ENCODE measurements at regions not wholly inside any gene's neighbourhood (a gene's known extent, or its start where the extent isn't known, plus 50 kb on each side); places are given as distances from the start of the nearest gene placed in this dataset.

DNA sequence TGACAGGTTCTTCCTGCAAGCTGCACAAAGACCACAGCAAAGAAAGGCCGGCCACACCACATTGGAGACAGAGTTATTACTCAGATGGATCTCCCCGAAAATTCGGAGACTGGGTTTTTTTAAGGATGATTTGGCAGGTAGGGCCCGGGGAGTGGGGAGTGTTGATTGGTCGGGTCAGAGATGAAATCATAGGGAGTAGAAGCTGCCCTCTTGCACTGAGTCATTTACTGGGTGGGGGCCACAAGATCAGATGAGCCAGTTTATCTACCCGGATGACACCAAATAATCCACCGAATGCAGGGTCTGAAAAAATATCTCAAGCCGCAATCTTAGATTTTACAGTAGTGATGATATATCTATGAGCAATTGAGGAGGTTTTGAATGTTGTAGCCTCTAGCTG, 401.8 kb upstream of the FAT3 start:
- no peak overlapping the region for H3K9ac ChIP-seq (ENCODE audit: low read length)
- no peak overlapping the region for H3K4ac ChIP-seq (ENCODE audit: low read depth, low read length)
- no peak overlapping the region for H3K27ac ChIP-seq (ENCODE audit: low read depth, low read length)
- no peaks in the 10 kb centered on the region for H3K79me2 ChIP-seq (ENCODE audit: control insufficient read depth, insufficient read depth, low read length)
- DNase-seq = no peak
- no CpG with 5 or more reads among the region's 8 CpGs for WGBS (ENCODE audit: extremely low coverage, insufficient coverage, low lambda C conversion rate)
- no peaks in the 10 kb centered on the region for H3K27me3 ChIP-seq (ENCODE audit: insufficient read depth, low read length, poor library complexity)
- no peak overlapping the region for H3K18ac ChIP-seq (ENCODE audit: low read length)
- H3K23ac ChIP-seq (ENCODE audit: low read length) = no peak overlapping the region
- H3K36me3 ChIP-seq (ENCODE audit: control insufficient read depth, insufficient read depth, low read length) = no peaks in the 10 kb centered on the region
- no peak overlapping the region for H3K4me3 ChIP-seq (ENCODE audit: low read length)
- no peak overlapping the region for H2BK15ac ChIP-seq (replicated peaks; ENCODE audit: low read depth)
- no peak overlapping the region for H4K5ac ChIP-seq (ENCODE audit: low read length)
- H3K79me1 ChIP-seq (ENCODE audit: low read length) = no peaks in the 10 kb centered on the region
- no peak overlapping the region for H2BK5ac ChIP-seq (ENCODE audit: low read length)
- H3K4me1 ChIP-seq (ENCODE audit: control insufficient read depth, low read depth, low read length) = no peaks in the 10 kb centered on the region
- H2AK5ac ChIP-seq (ENCODE audit: low read length) = no peak overlapping the region
- H3K56ac ChIP-seq (ENCODE audit: low read length) = no peak overlapping the region
- no peak overlapping the region for H4K8ac ChIP-seq (ENCODE audit: low read depth, low read length)
- no peak overlapping the region for H2BK120ac ChIP-seq (ENCODE audit: low read depth, low read length)
- H3K4me2 ChIP-seq (ENCODE audit: low read length) = no peak overlapping the region

DNA sequence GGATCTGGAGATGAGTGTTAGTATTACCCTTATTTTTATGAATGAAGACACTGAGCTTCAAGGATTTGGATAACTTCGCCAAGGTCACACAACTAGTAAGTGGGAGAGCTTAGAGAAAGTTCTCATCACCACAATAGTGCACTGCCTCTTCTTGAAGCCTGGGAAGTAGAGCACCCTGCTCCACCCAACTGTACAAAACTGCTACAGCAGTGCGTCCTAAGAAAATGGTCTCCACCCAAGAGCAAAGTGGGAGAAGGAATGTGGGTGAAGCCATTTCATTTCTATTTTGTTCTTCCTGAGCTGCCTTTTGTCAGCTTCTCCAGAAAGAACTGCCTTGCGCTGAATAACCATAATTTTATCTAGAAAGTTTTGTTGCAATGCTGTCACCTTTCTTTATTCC, 403.9 kb upstream of the FAT3 start:
- Histone ChIP-seq H3K4ac (ENCODE audit: low read depth, low read length) (no peak overlapping the region), H4K5ac (ENCODE audit: low read length) (no peak overlapping the region), H3K27ac (ENCODE audit: low read depth, low read length) (no peak overlapping the region), H2AK5ac (ENCODE audit: low read length) (no peak overlapping the region), H3K79me1 (ENCODE audit: low read length) (no peaks in the 10 kb centered on the region), H3K27me3 (ENCODE audit: insufficient read depth, low read length, poor library complexity) (no peaks in the 10 kb centered on the region), H3K9ac (ENCODE audit: low read length) (no peak overlapping the region), H2BK120ac (ENCODE audit: low read depth, low read length) (no peak overlapping the region), H3K4me1 (ENCODE audit: control insufficient read depth, low read depth, low read length) (no peaks in the 10 kb centered on the region), H2BK15ac (replicated peaks; ENCODE audit: low read depth) (no peak overlapping the region), H3K79me2 (ENCODE audit: control insufficient read depth, insufficient read depth, low read length) (no peaks in the 10 kb centered on the region), H3K4me3 (ENCODE audit: low read length) (no peak overlapping the region), H4K8ac (ENCODE audit: low read depth, low read length) (no peak overlapping the region), H3K4me2 (ENCODE audit: low read length) (no peak overlapping the region), H3K56ac (ENCODE audit: low read length) (no peak overlapping the region), H3K36me3 (ENCODE audit: control insufficient read depth, insufficient read depth, low read length) (no peaks in the 10 kb centered on the region), H2BK5ac (ENCODE audit: low read length) (no peak overlapping the region), H3K23ac (ENCODE audit: low read length) (no peak overlapping the region), H3K18ac (ENCODE audit: low read length) (no peak overlapping the region)
- no CpG with 5 or more reads among the region's 3 CpGs for WGBS (ENCODE audit: extremely low coverage, insufficient coverage, low lambda C conversion rate)
- no peak for DNase-seq

- no peaks in the 10 kb centered on the region for H3K4me1 ChIP-seq (ENCODE audit: control insufficient read depth, low read depth, low read length)
- no peaks in the 10 kb centered on the region for H3K79me1 ChIP-seq (ENCODE audit: low read length)
- WGBS (ENCODE audit: extremely low coverage, insufficient coverage, low lambda C conversion rate) = no CpG with 5 or more reads among the region's 1 CpG
Measured at GRCh38 chr11:91819777-91820176, 404.8 kb upstream of the FAT3 start.

DNA sequence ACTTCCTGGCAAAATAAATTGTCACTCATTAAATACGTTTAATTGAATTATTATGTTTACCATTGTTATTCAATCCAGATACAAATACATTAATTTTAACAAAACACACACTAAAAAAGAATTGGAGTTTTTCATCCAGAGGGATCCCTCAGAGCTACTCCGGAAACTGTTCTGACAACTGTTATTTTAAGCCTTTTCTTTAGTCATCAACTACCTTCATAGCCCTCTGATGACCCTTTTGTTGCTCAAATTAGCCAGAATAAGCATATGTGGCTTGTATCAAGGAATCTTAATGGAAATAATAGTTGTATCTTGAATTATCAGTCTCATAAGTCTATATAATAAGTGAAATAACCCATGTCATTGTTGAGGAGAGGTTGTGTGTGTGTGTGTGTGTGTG, 405.4 kb upstream of the FAT3 start:
- no peaks in the 10 kb centered on the region for H3K4me1 ChIP-seq (ENCODE audit: control insufficient read depth, low read depth, low read length)
- H3K36me3 ChIP-seq (ENCODE audit: control insufficient read depth, insufficient read depth, low read length) = no peaks in the 10 kb centered on the region
- no peak overlapping the region for H3K18ac ChIP-seq (ENCODE audit: low read length)
- no peaks in the 10 kb centered on the region for H3K79me2 ChIP-seq (ENCODE audit: control insufficient read depth, insufficient read depth, low read length)
- H3K23ac ChIP-seq (ENCODE audit: low read length) = no peak overlapping the region
- H3K27ac ChIP-seq (ENCODE audit: low read depth, low read length) = no peak overlapping the region
- H4K5ac ChIP-seq (ENCODE audit: low read length) = no peak overlapping the region
- no peak for DNase-seq
- H3K56ac ChIP-seq (ENCODE audit: low read length) = no peak overlapping the region
- H3K79me1 ChIP-seq (ENCODE audit: low read length) = no peaks in the 10 kb centered on the region
- no peak overlapping the region for H2BK120ac ChIP-seq (ENCODE audit: low read depth, low read length)
- H4K8ac ChIP-seq (ENCODE audit: low read depth, low read length) = no peak overlapping the region
- WGBS (ENCODE audit: extremely low coverage, insufficient coverage, low lambda C conversion rate) = 88% methylated on average over 1 of the region's 2 CpGs
- H3K4me2 ChIP-seq (ENCODE audit: low read length) = no peak overlapping the region
- H3K4ac ChIP-seq (ENCODE audit: low read depth, low read length) = no peak overlapping the region
- H2BK15ac ChIP-seq (replicated peaks; ENCODE audit: low read depth) = no peak overlapping the region
- no peak overlapping the region for H3K4me3 ChIP-seq (ENCODE audit: low read length)
- no peak overlapping the region for H2BK5ac ChIP-seq (ENCODE audit: low read length)
- H3K9ac ChIP-seq (ENCODE audit: low read length) = no peak overlapping the region
- H2AK5ac ChIP-seq (ENCODE audit: low read length) = no peak overlapping the region
- no peaks in the 10 kb centered on the region for H3K27me3 ChIP-seq (ENCODE audit: insufficient read depth, low read length, poor library complexity)

More at GRCh38 chr11:91819777-91820176, 404.8 kb upstream of the FAT3 start:
- Histone ChIP-seq H3K27ac (ENCODE audit: low read depth, low read length) (no peak overlapping the region), H3K36me3 (ENCODE audit: control insufficient read depth, insufficient read depth, low read length) (no peaks in the 10 kb centered on the region), H3K23ac (ENCODE audit: low read length) (no peak overlapping the region), H4K8ac (ENCODE audit: low read depth, low read length) (no peak overlapping the region), H3K4me2 (ENCODE audit: low read length) (no peak overlapping the region), H2BK5ac (ENCODE audit: low read length) (no peak overlapping the region), H2BK15ac (replicated peaks; ENCODE audit: low read depth) (no peak overlapping the region), H3K27me3 (ENCODE audit: insufficient read depth, low read length, poor library complexity) (no peaks in the 10 kb centered on the region), H3K4ac (ENCODE audit: low read depth, low read length) (no peak overlapping the region), H3K4me3 (ENCODE audit: low read length) (no peak overlapping the region), H4K5ac (ENCODE audit: low read length) (no peak overlapping the region), H2BK120ac (ENCODE audit: low read depth, low read length) (no peak overlapping the region), H3K18ac (ENCODE audit: low read length) (no peak overlapping the region), H2AK5ac (ENCODE audit: low read length) (no peak overlapping the region), H3K56ac (ENCODE audit: low read length) (no peak overlapping the region), H3K79me2 (ENCODE audit: control insufficient read depth, insufficient read depth, low read length) (no peaks in the 10 kb centered on the region), H3K9ac (ENCODE audit: low read length) (no peak overlapping the region)
- no peak for DNase-seq

DNA sequence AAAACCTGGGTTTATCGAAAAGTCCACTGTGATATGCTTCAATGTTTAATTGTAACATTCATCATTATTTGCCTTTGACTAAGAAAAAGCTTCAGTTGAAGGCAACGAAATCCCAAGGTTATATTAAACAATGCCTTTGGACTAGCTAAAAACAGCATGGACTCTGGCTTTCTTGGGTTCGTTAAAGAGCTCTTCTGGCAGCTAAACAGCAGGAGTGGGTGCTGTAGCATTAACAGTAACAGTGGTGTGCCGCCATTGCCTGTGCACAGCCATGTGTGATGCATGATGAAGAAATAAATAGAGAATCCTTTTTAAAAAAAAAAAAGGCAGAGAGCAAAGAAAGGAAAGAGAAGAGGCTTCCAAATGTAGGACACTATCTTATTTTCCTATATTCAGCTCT, 406.6 kb upstream of the FAT3 start:
- WGBS (ENCODE audit: extremely low coverage, insufficient coverage, low lambda C conversion rate) = no CpG with 5 or more reads among the region's 4 CpGs

GRCh38 chr11:91813263-91813662, 411.4 kb upstream of the FAT3 start:
- no peaks in the 10 kb centered on the region for H3K4me1 ChIP-seq (ENCODE audit: control insufficient read depth, low read depth, low read length)
- no peak overlapping the region for H4K8ac ChIP-seq (ENCODE audit: low read depth, low read length)

More for the DNA sequence above, 406.6 kb upstream of the FAT3 start:
- no peak overlapping the region for H2BK15ac ChIP-seq (replicated peaks; ENCODE audit: low read depth)
- H2BK120ac ChIP-seq (ENCODE audit: low read depth, low read length) = no peak overlapping the region
- H3K4me3 ChIP-seq (ENCODE audit: low read length) = no peak overlapping the region
- H2AK5ac ChIP-seq (ENCODE audit: low read length) = no peak overlapping the region
- H4K5ac ChIP-seq (ENCODE audit: low read length) = no peak overlapping the region
- H3K36me3 ChIP-seq (ENCODE audit: control insufficient read depth, insufficient read depth, low read length) = no peaks in the 10 kb centered on the region
- no peak overlapping the region for H3K27ac ChIP-seq (ENCODE audit: low read depth, low read length)
- H3K79me1 ChIP-seq (ENCODE audit: low read length) = no peaks in the 10 kb centered on the region
- no peak overlapping the region for H3K56ac ChIP-seq (ENCODE audit: low read length)
- H3K4me1 ChIP-seq (ENCODE audit: control insufficient read depth, low read depth, low read length) = no peaks in the 10 kb centered on the region
- no peaks in the 10 kb centered on the region for H3K27me3 ChIP-seq (ENCODE audit: insufficient read depth, low read length, poor library complexity)
- H2BK5ac ChIP-seq (ENCODE audit: low read length) = no peak overlapping the region
- H3K18ac ChIP-seq (ENCODE audit: low read length) = no peak overlapping the region
- H3K4ac ChIP-seq (ENCODE audit: low read depth, low read length) = no peak overlapping the region
- H3K9ac ChIP-seq (ENCODE audit: low read length) = no peak overlapping the region
- H4K8ac ChIP-seq (ENCODE audit: low read depth, low read length) = no peak overlapping the region
- DNase-seq = no peak
- H3K23ac ChIP-seq (ENCODE audit: low read length) = no peak overlapping the region
- H3K79me2 ChIP-seq (ENCODE audit: control insufficient read depth, insufficient read depth, low read length) = no peaks in the 10 kb centered on the region
- no peak overlapping the region for H3K4me2 ChIP-seq (ENCODE audit: low read length)

More at GRCh38 chr11:91813263-91813662, 411.4 kb upstream of the FAT3 start:
- Histone ChIP-seq H3K4me3 (ENCODE audit: low read length) (no peak overlapping the region), H3K79me1 (ENCODE audit: low read length) (no peaks in the 10 kb centered on the region), H3K79me2 (ENCODE audit: control insufficient read depth, insufficient read depth, low read length) (no peaks in the 10 kb centered on the region), H3K18ac (ENCODE audit: low read length) (no peak overlapping the region), H2AK5ac (ENCODE audit: low read length) (no peak overlapping the region), H3K56ac (ENCODE audit: low read length) (no peak overlapping the region), H3K27me3 (ENCODE audit: insufficient read depth, low read length, poor library complexity) (no peaks in the 10 kb centered on the region), H3K4ac (ENCODE audit: low read depth, low read length) (no peak overlapping the region), H4K5ac (ENCODE audit: low read length) (no peak overlapping the region), H2BK5ac (ENCODE audit: low read length) (no peak overlapping the region), H3K9ac (ENCODE audit: low read length) (no peak overlapping the region), H3K23ac (ENCODE audit: low read length) (no peak overlapping the region), H3K4me2 (ENCODE audit: low read length) (no peak overlapping the region), H3K36me3 (ENCODE audit: control insufficient read depth, insufficient read depth, low read length) (no peaks in the 10 kb centered on the region), H2BK15ac (replicated peaks; ENCODE audit: low read depth) (no peak overlapping the region), H3K27ac (ENCODE audit: low read depth, low read length) (no peak overlapping the region), H2BK120ac (ENCODE audit: low read depth, low read length) (no peak overlapping the region)
- no peak for DNase-seq

All from mesendoderm (in vitro differentiated cells).